ENCODE measurements at regions not wholly inside any gene's neighbourhood (a gene's known extent, or its start where the extent isn't known, plus 50 kb on each side); places are given as distances from the start of the nearest gene placed in this dataset.
"Not testable (repeated sequence)": the region's sequence is repeated elsewhere in the genome, so short reads cannot be mapped to it uniquely, and the experiment has no call there.

DNA sequence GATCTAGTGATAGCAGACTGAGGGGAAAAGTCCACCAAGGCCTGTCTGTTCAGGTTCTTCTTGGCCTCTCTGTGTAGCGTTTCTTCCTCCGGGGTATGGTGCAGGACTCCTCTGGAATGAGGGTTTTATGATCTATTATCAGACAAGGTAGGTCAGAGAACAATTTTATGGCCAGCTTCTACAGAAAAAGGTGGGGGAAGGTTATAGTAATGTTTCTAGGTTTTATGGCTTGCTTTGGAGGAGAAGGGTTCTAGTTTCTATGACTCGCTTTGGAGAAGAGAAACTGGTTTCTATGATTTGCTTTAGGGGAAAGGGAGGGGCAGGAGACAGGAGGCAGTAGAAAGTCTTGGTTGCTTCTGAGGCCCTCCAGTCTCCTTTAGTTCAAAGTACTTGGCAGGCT, 144.8 kb upstream of the LAMA2 start:
- DNase-seq (ENCODE audit: low spot score) (no peak), FAIRE-seq (no peak)

DNA sequence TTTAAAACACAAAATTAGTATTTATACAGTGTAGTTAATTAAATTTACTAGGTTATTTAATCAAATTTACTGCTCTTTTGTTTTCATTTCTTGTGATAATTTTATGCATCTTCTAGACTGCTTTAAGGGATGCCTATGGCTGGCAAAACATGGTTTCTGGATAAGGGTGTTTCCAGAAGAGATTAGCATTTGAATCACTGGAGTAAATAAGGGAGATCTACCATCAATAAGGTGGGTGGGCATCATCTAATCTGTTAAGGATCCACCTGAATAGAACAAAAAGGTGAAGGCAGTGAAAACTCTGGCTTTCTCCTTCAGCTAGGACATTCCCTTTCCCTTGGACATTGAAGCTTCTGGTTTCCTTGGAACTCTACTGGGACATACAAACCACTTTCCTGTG, 146.2 kb upstream of the LAMA2 start:
- DNase-seq (ENCODE audit: low spot score) (no peak), FAIRE-seq (no peak)

DNA sequence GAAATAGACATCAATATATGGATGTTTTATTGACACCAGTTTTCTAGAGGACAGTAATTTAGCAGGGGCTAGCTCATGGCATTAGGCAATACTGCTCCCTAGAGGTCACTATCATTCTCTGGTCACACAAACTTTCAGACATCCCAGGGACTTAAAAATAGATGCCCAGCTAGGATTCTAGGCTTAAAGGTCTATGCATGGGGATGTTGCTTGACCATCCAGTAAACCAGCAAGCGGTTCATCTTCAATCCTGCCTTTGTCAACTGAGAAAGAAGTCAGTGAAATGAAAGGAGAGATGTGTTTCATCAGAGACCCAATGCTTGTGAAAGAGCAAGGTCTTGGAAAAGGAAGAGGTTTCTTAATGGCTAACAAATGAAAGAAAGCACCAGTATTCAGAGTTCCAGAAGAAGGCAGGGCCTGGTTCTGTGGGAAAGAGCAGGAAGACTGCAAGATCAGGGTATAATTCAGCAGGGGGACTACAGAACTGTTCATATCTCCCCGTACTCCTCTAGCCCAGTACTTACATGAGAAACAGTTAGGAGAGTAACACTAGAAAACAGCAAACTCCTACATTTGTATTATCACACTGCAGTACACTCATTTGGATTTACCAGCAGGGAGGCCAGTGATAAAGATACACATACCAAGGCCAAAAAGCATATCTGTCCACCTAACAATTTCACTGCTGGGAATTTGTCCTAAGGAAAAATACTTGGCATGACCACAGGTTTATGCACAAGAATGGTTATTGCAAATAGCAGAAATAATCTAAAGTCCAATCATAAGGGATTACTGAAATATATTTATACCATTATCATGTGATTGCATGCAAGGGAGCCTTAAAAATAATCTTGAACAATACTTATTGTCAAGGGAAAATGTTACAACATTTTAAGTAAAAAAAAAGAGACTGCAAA, 151.4 kb upstream of the LAMA2 start:
- no peak for FAIRE-seq

DNA sequence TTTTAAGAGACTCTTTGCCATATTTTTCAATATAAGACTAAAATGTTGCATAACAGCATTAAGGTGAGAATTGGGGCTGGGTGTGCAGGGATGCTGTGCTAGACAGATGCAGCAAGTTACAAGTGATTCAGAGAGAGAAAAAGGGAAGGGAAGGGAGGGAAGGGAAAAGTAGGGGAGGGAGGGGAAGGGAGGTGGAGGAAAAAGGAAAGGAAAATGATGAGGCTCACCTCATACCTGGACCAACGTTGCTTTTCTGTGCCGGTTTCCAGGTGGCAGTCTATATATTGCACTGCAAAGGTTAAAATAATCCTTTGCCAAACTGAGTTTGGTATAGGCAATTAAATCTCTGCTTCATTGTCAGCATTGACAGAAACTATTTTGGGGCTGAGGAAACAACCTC, 155.4 kb upstream of the LAMA2 start:
- no peak for FAIRE-seq
- no peak for DNase-seq (ENCODE audit: low spot score)

More for the DNA sequence above, 151.4 kb upstream of the LAMA2 start:
- peak; percentile 49 for DNase-seq (ENCODE audit: low spot score)

DNA sequence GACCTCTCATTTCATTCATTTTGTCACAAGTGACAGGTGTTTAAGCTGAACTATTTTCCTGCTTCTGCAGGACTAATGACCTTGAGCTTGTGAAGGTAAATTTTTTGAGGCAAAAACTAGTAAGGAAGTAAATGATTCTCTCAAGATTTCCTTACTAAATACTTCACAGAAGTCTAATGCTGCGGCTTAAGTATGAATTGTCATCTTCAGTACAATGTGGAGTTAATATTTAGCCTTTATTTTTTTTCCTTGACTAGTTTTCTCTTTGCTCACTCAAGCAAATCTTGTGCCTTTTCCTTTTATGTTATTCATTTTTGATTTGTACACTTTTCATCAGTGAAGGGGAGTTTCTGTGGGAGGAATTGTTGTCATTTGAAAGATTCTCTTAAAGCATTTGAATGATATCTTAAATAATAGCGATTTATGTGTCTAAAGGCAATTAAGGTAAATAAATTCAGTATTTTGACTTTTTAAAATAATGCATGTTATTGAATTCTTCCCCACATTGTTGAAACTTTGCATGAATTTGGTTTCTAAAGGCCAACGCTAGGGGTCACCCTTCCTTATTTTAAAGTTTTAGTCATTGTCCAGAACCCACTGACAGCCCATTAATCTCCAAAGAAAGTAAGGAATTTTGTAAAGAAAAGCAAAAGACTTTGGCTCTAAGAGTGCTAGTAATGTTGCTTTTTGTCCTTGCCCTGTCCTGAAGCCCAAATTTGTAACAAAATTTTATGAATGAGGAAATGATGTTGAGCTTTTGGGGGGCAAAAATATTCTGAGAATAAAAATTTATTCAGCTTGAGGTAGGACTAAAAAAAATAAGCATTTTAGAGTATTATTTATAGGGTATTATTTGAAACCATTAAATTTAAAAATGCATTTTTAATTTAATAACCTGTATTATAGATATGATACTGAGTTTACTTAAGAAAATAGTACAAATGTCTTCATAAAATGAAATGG, 157.4 kb upstream of the LAMA2 start:
- DNase-seq (ENCODE audit: low spot score) (peak; percentile 20), FAIRE-seq (no peak)

DNA sequence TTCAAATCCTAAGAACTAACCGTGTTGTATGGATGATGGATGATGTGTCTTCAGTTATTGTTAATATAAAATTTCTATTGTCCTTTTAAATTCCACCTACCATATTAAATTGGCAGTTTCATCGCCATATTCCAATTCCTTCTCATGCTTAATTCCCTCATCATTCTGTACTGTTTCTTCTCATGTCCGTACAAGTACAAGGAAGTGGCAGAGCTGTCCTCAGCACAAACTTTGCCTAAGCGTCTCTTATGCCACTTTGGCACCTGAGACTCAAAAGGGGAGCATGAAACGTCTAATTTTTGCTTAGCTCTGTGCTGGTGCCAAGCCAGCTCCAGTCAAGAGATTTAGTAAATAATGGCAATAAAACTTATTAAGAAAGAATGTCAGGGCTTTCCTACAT, 158.2 kb upstream of the LAMA2 start:
- FAIRE-seq (no peak), DNase-seq (ENCODE audit: low spot score) (no peak)

DNA sequence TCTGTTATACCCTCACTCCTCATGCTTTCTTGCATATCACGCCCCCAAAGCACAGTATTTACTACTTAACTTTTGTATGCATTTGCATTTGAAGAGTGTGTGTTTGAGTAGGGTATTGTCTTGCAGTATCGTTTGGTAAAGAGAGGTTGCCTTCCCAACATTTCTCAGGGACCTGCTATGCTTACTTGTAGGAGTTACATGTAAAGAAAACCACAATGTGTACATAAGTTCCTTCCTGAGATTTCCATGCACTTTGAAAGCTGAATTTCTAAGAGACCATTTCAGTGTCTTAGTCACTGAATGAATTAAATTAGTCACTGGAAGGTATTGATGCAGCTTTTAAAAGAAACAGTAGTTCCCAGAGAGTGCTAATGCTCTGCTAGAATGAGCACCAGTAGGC, 159.3 kb upstream of the LAMA2 start:
- DNase-seq (ENCODE audit: low spot score) (no peak), FAIRE-seq (no peak)

DNA sequence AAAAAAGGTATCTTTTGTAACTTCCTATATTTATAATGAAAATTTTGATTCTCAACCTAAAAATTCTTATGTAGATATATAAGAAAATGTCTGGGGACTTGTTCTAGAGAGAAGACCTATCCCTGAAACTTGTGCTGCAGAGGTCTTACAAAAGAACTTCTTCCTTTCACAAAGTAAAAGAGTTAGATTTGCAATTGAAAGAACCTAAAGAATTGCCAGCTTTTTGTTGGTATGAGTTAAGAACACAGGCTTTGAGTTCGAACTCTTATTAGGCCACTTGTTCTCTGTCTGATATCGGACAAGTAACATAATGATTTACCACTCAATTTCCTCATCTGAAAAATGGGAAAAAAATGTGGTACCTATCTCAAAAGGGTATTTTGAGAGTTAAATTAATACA, 162.0 kb upstream of the LAMA2 start:
- DNase-seq (ENCODE audit: low spot score) (no peak), FAIRE-seq (no peak)

DNA sequence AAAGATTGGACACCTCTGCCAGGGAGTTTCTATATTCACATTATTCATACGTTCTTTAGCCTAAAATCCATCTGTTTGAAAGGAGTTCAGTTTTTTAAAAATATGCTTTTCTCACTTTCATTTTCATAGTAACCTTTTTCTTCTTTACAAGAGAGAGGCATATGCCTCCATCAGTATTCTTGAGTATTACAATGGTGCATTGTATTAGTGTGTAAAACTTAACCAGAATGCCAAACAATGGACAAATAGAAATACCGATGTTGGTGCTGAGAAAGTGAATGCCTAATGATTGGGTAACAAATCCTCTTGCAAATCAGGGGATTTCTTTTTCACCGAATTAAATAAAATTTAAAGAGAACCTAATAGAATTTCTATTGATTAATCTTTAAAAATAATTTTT, 163.2 kb upstream of the LAMA2 start:
- no peak for FAIRE-seq
- no peak for DNase-seq (ENCODE audit: low spot score)

DNA sequence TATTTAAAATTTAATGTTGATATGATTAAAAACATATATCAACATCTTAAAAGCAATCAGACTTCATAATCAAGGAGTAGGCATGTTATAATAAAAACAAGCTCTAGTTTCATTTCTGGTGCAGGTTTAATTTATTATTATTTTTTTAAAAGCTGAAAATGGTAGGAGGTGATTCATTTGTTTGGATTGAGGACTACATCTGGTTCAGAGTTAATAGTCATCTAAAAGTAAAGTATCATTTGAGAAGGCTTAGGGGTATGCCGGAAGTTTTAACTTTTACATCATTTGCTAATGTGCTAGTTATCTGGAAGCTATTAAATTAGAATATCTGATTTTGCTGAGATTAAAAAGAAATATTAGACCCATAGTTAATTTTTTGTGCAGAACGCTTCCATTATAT, 169.5 kb upstream of the LAMA2 start:
- no peak for DNase-seq (ENCODE audit: low spot score)

DNA sequence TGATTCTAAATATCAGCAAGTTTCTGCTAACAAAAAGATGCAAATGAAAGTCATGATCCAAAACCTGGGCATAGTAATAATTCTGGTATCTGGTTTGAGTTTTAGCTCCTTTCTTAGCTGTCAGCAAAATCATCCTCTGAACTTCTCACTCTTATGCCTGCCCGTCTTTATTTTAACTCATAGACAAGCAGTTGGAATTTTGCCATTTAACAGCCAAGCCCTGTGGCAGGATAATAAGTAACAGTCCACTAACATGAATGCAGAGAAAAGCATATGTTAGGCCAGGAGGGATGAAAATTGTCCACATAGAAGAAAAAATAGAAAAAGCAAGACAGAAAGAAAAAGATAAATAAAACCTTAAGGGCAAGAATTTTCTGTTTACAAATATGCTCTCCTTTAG, 170.0 kb upstream of the LAMA2 start:
- no peak for DNase-seq (ENCODE audit: low spot score)
- no peak for FAIRE-seq

More for the DNA sequence above, 169.5 kb upstream of the LAMA2 start:
- FAIRE-seq, result no peak

DNA sequence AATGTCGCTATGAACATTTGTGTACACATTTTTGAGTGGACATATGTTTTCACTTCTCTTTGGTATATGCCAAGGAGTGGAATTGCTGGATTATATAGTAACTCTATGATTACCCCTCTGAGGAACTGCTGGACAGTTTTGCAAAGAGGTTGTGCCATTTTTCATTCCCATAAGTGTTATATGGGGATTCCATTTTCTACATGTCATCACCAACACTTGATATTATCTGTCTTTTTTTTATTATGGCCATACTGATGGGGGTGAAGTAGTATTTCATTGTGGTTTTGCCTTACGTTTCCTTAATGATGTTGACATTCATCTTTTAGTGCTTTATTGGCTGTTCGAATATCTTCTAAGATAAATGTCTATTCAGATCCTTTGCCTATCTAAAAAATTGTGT, 171.8 kb upstream of the LAMA2 start:
- no peak for DNase-seq (ENCODE audit: low spot score)
- no peak for FAIRE-seq

DNA sequence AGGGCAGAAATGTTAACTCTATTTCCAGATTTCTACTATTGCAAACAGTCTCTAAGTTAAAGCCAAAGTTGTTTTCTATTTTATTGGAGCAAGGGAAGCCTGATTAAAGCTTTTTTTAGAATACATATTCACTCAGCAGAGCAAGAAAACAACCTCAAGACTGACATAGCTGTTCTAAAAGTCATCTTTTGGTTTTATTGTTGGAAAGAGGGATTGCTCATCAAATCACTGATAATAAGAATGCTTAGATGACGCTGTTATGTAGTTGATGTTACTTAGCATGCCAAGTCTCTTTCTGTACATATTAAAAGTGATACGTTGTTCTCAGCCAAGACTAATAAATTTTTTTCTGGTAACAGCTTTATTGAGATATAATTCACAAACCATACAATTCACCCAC, 172.6 kb upstream of the LAMA2 start:
- no peak for DNase-seq (ENCODE audit: low spot score)
- FAIRE-seq, result no peak

DNA sequence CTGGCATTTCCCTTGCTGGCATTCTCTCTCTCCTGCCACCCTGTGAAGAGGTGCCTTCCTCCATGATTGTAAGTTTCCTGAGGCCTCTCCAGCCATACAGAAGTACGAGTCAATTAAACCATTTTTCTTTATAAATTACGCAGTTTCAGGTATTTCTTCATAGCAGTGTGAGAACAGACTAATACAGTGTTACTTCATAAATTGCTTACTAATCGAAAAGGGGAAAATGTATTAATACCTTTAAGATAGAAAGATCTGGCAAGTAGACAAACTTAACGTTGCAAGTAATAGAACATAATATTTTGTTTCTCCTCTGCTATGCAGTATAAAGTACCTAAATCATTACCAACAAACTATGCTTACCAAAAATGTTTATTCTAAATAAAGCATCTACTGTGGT, 178.3 kb upstream of the LAMA2 start:
- DNase-seq (ENCODE audit: low spot score) (no peak), FAIRE-seq (no peak)

DNA sequence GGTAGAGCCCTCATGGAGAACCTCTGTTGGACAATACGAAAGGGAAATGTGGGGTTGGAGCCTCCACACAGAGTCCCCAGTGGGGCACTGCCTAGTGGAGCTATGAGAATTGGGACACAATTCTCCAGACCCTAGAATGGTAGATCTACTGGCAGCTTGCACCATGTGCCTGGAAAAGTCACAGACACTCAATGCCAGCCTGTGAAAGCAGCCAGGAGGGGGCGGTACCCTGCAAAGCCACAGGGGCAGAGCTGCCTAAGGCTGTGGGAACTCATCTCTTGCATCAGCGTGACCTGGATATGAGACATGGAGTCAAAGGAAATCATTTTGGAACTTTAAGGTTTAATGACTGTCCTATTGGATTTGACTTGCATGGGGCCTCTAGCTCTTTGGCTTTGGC, 179.1 kb upstream of the LAMA2 start:
- not testable (repeated sequence) for FAIRE-seq; DNase-seq (ENCODE audit: low spot score)

DNA sequence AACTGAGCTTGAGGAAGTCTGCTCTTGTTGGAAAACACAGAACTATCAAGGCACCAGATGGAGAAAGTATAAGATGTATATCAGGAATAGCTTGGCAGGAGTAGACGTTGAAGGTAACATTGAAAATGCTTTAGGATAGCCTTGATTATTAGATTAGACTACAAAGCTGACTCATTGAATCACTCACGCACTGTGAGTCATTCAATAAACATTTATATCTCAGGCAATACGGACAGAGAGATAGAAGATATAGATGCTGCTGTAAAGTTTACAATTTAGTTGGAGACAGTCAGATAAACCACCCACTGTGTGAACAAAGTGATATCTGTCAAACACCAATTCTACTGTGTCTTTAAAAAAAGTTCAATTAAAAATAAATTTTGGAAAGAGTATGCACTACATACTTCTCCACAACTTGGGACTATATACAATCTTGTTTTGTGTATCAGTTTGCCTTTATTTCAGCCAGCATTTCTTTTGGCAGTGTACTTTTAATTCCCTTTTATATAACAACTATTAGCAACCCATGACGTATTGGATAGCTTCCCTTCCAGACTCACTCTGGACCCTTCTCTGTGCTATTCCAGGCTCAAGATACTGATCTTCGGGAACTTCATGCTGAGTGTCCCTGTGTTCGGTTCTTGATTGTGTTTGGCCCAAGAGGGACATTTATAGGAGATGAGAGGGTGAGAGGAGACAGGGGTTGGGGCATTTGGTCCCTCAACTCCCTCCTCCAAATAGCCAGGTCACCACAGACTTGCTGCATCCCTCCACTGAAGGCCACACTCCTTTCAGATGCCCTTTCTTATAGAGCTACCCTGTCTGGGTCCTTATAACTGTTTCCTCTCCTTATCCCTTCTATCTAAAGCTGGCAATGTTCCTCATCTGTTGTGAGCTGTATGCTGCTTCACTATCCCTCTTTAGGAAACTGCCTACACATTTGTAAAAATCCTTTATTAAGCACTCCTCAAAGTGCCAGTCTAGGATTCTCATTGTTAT, 176.6 kb upstream of the PTPRK start:
- FAIRE-seq, result peak; percentile 17
- peak; percentile 51 for DNase-seq (ENCODE audit: low spot score)

DNA sequence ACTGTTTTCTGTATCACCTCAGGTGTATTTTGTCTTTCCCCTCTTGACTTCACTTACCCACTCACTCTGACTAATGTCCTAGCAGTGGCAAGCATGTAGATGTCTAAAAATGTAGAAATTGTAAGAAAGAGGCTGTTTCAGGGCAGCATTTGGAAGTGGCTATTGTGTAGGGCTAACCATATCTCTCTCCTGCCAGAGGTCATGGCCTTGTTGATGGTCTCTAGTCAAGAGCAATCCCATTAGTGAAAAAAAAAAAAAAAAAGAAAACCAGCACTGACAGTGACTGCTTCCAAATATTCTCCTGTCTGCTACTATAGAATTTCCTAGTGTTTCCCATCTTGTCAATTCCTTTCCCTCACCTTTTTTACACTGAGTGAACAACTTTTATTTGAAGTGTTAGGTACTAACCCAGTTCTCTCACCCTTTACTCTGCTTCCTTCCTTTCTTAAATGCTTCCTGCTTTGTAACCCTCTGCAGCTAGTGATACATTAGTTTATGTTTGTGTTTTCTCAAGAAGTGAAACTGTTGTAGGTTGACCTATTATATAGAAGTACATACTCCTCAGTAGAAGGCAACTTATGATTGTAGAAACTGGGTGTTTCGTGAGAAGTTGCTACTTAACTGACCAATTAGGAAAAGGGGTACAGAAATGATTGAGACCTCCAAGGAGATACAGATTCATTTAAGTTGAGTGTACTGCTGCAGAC, 174.1 kb upstream of the PTPRK start:
- DNase-seq (ENCODE audit: low spot score) (no peak), FAIRE-seq (no peak)

DNA sequence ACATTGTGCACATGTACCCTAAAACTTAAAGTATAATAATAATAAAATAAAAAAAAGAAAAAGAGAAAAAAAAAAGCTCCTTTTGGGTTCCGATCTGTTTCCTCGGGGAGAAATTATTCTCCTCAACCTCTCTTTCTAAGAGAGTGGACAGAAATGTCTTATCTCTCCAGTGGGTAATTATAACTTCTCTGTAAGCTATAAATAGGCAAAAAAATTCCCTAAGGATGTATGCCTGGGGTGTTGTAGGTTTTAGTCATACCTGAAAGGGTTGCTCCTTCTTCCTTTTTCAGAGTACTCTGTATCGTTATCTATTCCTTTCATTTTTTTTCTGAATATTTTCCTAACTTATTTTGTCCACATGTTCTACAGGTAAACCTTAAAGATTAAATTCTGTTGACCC, 169.7 kb upstream of the PTPRK start:
- no peak for FAIRE-seq

DNA sequence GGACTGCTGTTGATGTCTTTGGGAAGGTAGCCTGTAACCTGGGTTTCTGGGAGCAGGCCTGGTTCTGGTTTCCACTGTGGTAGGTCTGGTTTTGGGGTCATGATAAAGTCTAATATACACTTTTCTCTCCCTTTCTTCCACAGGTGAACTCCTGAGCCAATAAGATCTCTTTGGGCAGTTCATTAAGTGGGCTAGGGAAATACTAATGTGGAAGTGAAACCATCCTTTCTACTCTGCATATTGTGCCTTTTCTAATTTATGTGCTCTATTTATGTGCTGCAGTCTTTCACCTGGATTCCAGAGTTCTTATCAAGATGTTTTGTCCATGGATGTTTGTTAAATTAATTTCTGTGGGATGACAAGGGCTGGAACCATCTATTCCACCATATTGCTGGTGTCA, 165.7 kb upstream of the PTPRK start:
- DNase-seq (ENCODE audit: low spot score) (no peak), FAIRE-seq (no peak)

More for the DNA sequence above, 169.7 kb upstream of the PTPRK start:
- no peak for DNase-seq (ENCODE audit: low spot score)

DNA sequence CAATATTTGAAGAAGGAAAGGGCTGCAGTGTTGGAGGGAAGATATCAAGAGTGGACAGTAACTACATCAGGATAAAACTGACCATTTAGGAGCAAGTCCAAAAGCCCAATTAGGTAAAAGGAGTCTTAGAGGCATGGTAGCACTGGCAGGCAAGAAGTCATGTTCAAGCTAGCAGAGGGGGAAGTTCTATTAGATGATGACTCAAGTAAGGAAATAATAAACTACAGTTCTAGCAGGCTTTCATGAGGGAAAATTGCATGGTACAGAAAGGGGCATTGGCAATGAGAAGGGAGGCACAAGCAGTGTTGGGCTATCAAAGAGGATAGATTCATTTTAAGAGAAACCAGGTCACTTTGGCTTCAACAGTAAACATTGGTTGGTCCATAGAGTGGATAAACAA, 156.1 kb upstream of the PTPRK start:
- FAIRE-seq (no peak), DNase-seq (ENCODE audit: low spot score) (no peak)

Measured in urothelium cell line (cell line).